ENCODE measurements at regions not wholly inside any gene's neighbourhood (a gene's known extent, or its start where the extent isn't known, plus 50 kb on each side); places are given as distances from the start of the nearest gene placed in this dataset.

- DNase-seq: no peak
- Histone ChIP-seq H3K27ac (no peak overlapping the region), H3K27me3 (no peaks in the 10 kb centered on the region), H3K4me3 (no peak overlapping the region), H3K36me3 (no peaks in the 10 kb centered on the region), H3K4me1 (no peaks in the 10 kb centered on the region), H3K9me3 (no peaks in the 10 kb centered on the region)
- intact Hi-C loops (cut with DNase I): no loop called here
- TF ChIP-seq POLR2A (IDR thresholded peaks at IDR 0.05) (no peak), EP300 (IDR thresholded peaks at IDR 0.05) (no peak), CTCF (IDR thresholded peaks at IDR 0.05) (no peak), POLR2AphosphoS5 (IDR thresholded peaks at IDR 0.05) (no peak)
- 82 to 87% methylated on average over 4 of the region's 4 CpGs for WGBS, 2 donors
These were observed 163.2 kb upstream of the CAMK1G start for GRCh38 chr1:209420276-209420675.

- Histone ChIP-seq H3K4me1 (no peaks in the 10 kb centered on the region), H3K27ac (no peak overlapping the region), H3K4me3 (no peak overlapping the region), H3K9me3 (no peaks in the 10 kb centered on the region), H3K27me3 (no peaks in the 10 kb centered on the region), H3K36me3 (no peaks in the 10 kb centered on the region)
- intact Hi-C loops (cut with DNase I): no loop called here
- 51 to 70% methylated on average over 4 of the region's 4 CpGs for WGBS, 2 donors
- DNase-seq: no peak
- TF ChIP-seq POLR2AphosphoS5 (IDR thresholded peaks at IDR 0.05) (no peak), CTCF (IDR thresholded peaks at IDR 0.05) (no peak), POLR2A (IDR thresholded peaks at IDR 0.05) (no peak), EP300 (IDR thresholded peaks at IDR 0.05) (no peak)
These were observed 162.3 kb upstream of the CAMK1G start for GRCh38 chr1:209421186-209421585.

- TF ChIP-seq EP300 (IDR thresholded peaks at IDR 0.05) (no peak), POLR2AphosphoS5 (IDR thresholded peaks at IDR 0.05) (no peak), CTCF (IDR thresholded peaks at IDR 0.05) (no peak), POLR2A (IDR thresholded peaks at IDR 0.05) (no peak)
These were observed 161.4 kb upstream of the CAMK1G start for GRCh38 chr1:209421978-209422680.

GRCh38 chr1:209425959-209426358 is 157.6 kb upstream of the CAMK1G start:
- TF ChIP-seq POLR2A (IDR thresholded peaks at IDR 0.05) (no peak), POLR2AphosphoS5 (IDR thresholded peaks at IDR 0.05) (no peak), CTCF (IDR thresholded peaks at IDR 0.05) (no peak), EP300 (IDR thresholded peaks at IDR 0.05) (no peak)
- 47 to 78% methylated on average over 5 of the region's 5 CpGs for WGBS, 2 donors
- Histone ChIP-seq H3K27me3 (no peaks in the 10 kb centered on the region), H3K27ac (no peak overlapping the region), H3K4me3 (no peak overlapping the region), H3K36me3 (no peaks in the 10 kb centered on the region), H3K9me3 (no peaks in the 10 kb centered on the region), H3K4me1 (no peaks in the 10 kb centered on the region)
- intact Hi-C loops (cut with DNase I): no loop called here
- no peak for DNase-seq

More at GRCh38 chr1:209421978-209422680, 161.4 kb upstream of the CAMK1G start:
- no peaks in the 10 kb centered on the region for H3K9me3 ChIP-seq
- no peak overlapping the region for H3K4me3 ChIP-seq
- H3K36me3 ChIP-seq: no peaks in the 10 kb centered on the region
- no peak overlapping the region for H3K27ac ChIP-seq
- intact Hi-C loops (cut with DNase I): no loop called here
- no peak for DNase-seq
- no peaks in the 10 kb centered on the region for H3K4me1 ChIP-seq
- 52 to 79% methylated on average over 5 of the region's 5 CpGs for WGBS, 2 donors
- H3K27me3 ChIP-seq: no peaks in the 10 kb centered on the region

GRCh38 chr1:209427277-209427676 is 156.2 kb upstream of the CAMK1G start:
- 73 to 78% methylated on average over 7 of the region's 7 CpGs for WGBS, 2 donors
- intact Hi-C loops (cut with DNase I): no loop called here
- H3K27ac ChIP-seq: no peak overlapping the region
- H3K36me3 ChIP-seq: no peaks in the 10 kb centered on the region
- no peaks in the 10 kb centered on the region for H3K4me1 ChIP-seq
- TF ChIP-seq POLR2A (IDR thresholded peaks at IDR 0.05) (no peak), EP300 (IDR thresholded peaks at IDR 0.05) (no peak), CTCF (IDR thresholded peaks at IDR 0.05) (no peak), POLR2AphosphoS5 (IDR thresholded peaks at IDR 0.05) (no peak)
- DNase-seq: no peak
- H3K9me3 ChIP-seq: no peaks in the 10 kb centered on the region
- H3K4me3 ChIP-seq: no peak overlapping the region
- no peaks in the 10 kb centered on the region for H3K27me3 ChIP-seq

All from sigmoid colon (tissue), 6 donors.